Activated CD4-positive, alpha-beta T cell treated with anti-CD3 and anti-CD28 coated beads, Interleukin-2, Interleukin-6, amounts not matched to agents 100 ng/mL and 50 ng/mL, durations not matched to agents 16 hours and 8 hours (primary cell): ENCODE measurements at regions not wholly inside any gene's neighbourhood (a gene's known extent, or its start where the extent isn't known, plus 50 kb on each side); places are given as distances from the start of the nearest gene placed in this dataset.

ENCODE experiments used
- DNase-seq: peaks from one replicate; pipeline ENCODE4 v3.0.0-alpha.2; 2020

- DNase-seq: no peak
Measured at GRCh38 chr11:28632338-28632737, 524.1 kb downstream of the METTL15 start.

GRCh38 chr11:28631148-28631547 is 523.0 kb downstream of the METTL15 start:
- DNase-seq: no peak

GRCh38 chr11:28629235-28629634 is 521.0 kb downstream of the METTL15 start:
- DNase-seq: no peak

- no peak for DNase-seq
Measured at GRCh38 chr11:28628412-28628811, 520.2 kb downstream of the METTL15 start.

- no peak for DNase-seq
Measured at GRCh38 chr11:28627690-28628255, 519.6 kb downstream of the METTL15 start.

GRCh38 chr11:28625532-28625931 is 517.3 kb downstream of the METTL15 start:
- DNase-seq: no peak

- DNase-seq: no peak
Measured at GRCh38 chr11:28621753-28622152, 513.6 kb downstream of the METTL15 start.

- no peak for DNase-seq
Measured at GRCh38 chr11:28619846-28620540, 511.8 kb downstream of the METTL15 start.

- DNase-seq: no peak
Measured at GRCh38 chr11:28618416-28618815, 510.2 kb downstream of the METTL15 start.

GRCh38 chr11:28616160-28616965 is 508.2 kb downstream of the METTL15 start:
- no peak for DNase-seq

- no peak for DNase-seq
Measured at GRCh38 chr11:28615542-28615941, 507.4 kb downstream of the METTL15 start.

- no peak for DNase-seq
Measured at GRCh38 chr11:28606930-28607329, 498.7 kb downstream of the METTL15 start.

- DNase-seq: no peak
Measured at GRCh38 chr11:28599656-28600055, 491.5 kb downstream of the METTL15 start.

- no peak for DNase-seq
Measured at GRCh38 chr11:28598531-28598930, 490.3 kb downstream of the METTL15 start.

- no peak for DNase-seq
Measured at GRCh38 chr11:28596816-28597215, 488.6 kb downstream of the METTL15 start.

GRCh38 chr11:28592141-28592540 is 484.0 kb downstream of the METTL15 start:
- DNase-seq: no peak

GRCh38 chr11:28584992-28585391 is 476.8 kb downstream of the METTL15 start:
- no peak for DNase-seq

GRCh38 chr11:28582506-28582905 is 474.3 kb downstream of the METTL15 start:
- DNase-seq: no peak

- DNase-seq: no peak
Measured at GRCh38 chr11:28581286-28582242, 473.4 kb downstream of the METTL15 start.

GRCh38 chr11:28571371-28571770 is 463.2 kb downstream of the METTL15 start:
- DNase-seq: no peak

- no peak for DNase-seq
Measured at GRCh38 chr11:28569106-28569505, 460.9 kb downstream of the METTL15 start.

- DNase-seq: no peak
Measured at GRCh38 chr11:28566339-28567089, 458.3 kb downstream of the METTL15 start.
